DND-41 (cell line): ENCODE measurements at regions not wholly inside any gene's neighbourhood (a gene's known extent, or its start where the extent isn't known, plus 50 kb on each side); places are given as distances from the start of the nearest gene placed in this dataset.

Experiments
- ATAC-seq: fragments of 200-7000 bp; cut with Tn5 transposase; 3 replicates; pipeline ENCODE4 v1.9.1; 2021; ENCODE audit warnings: low read depth; ENCODE audit not compliant: insufficient read depth
- DNase-seq: peaks from one replicate; pipeline ENCODE4 v3.0.0-alpha.2; 2020
- H2AFZ ChIP-seq: 2 replicates; pipeline ENCODE4 v1.6.0; 2012; ENCODE audit warnings: low read depth, low read length
- H3K27ac ChIP-seq: 2 replicates; pipeline ENCODE4 v1.5.1; 2012; ENCODE audit warnings: low read length, inconsistent platforms
- H3K27me3 ChIP-seq: fragments of 200-600 bp; sonication (generic); 2 replicates; pipeline ENCODE4 v1.6.0; 2012; ENCODE audit warnings: low read length, mild to moderate bottlenecking, inconsistent platforms; ENCODE audit not compliant: insufficient read depth, poor library complexity
- H3K36me3 ChIP-seq: 2 replicates; pipeline ENCODE4 v1.5.1; 2012; ENCODE audit warnings: low read length, inconsistent platforms; ENCODE audit not compliant: insufficient read depth
- H3K4me1 ChIP-seq: 2 replicates; pipeline ENCODE4 v1.5.1; 2012; ENCODE audit warnings: mild to moderate bottlenecking, low read length; ENCODE audit not compliant: insufficient read depth
- H3K4me2 ChIP-seq: 2 replicates; pipeline ENCODE4 v1.6.0; 2012; ENCODE audit warnings: mild to moderate bottlenecking, moderate library complexity, low read length, inconsistent platforms; ENCODE audit not compliant: insufficient read depth
- H3K4me3 ChIP-seq, 2 experiments: fragments of 200-600 bp in 1 of 2; shearing (Covaris generic) in 1 of 2; 2 replicates each; pipeline ENCODE4 v1.5.1; 2012 to 2016; ENCODE audit warnings: inconsistent platforms in 2 of 2, low read length in 2 of 2, mild to moderate bottlenecking in 2 of 2, low read depth in 1 of 2, moderate library complexity in 1 of 2
- H3K79me2 ChIP-seq: 2 replicates; pipeline ENCODE4 v1.6.0; 2012; ENCODE audit warnings: low read length, inconsistent platforms; ENCODE audit not compliant: insufficient read depth
- H3K9ac ChIP-seq: 2 replicates; pipeline ENCODE4 v1.6.0; 2012; ENCODE audit warnings: low read depth, mild to moderate bottlenecking, inconsistent platforms, low read length, moderate library complexity
- H3K9me3 ChIP-seq: 2 replicates; pipeline ENCODE4 v1.5.1; 2012; ENCODE audit warnings: low read length, moderate library complexity, mild to moderate bottlenecking, inconsistent platforms; ENCODE audit not compliant: insufficient read depth, severe bottlenecking
- H4K20me1 ChIP-seq: 2 replicates; pipeline ENCODE4 v1.6.0; 2012; ENCODE audit warnings: low read length; ENCODE audit not compliant: insufficient read depth
- CTCF ChIP-seq: IDR thresholded peaks from 2 replicates; pipeline ENCODE4 v1.5.1; 2012; ENCODE audit warnings: borderline replicate concordance, low read length, moderate library complexity, mild to moderate bottlenecking; ENCODE audit not compliant: poor library complexity, severe bottlenecking; ENCODE audit errors: extremely low read depth
- EZH2 ChIP-seq: IDR thresholded peaks from 3 replicates; pipeline ENCODE4 v1.6.1; 2012; ENCODE audit warnings: borderline replicate concordance, low read depth, mild to moderate bottlenecking, moderate library complexity, low read length, inconsistent platforms; ENCODE audit not compliant: severe bottlenecking

DNA sequence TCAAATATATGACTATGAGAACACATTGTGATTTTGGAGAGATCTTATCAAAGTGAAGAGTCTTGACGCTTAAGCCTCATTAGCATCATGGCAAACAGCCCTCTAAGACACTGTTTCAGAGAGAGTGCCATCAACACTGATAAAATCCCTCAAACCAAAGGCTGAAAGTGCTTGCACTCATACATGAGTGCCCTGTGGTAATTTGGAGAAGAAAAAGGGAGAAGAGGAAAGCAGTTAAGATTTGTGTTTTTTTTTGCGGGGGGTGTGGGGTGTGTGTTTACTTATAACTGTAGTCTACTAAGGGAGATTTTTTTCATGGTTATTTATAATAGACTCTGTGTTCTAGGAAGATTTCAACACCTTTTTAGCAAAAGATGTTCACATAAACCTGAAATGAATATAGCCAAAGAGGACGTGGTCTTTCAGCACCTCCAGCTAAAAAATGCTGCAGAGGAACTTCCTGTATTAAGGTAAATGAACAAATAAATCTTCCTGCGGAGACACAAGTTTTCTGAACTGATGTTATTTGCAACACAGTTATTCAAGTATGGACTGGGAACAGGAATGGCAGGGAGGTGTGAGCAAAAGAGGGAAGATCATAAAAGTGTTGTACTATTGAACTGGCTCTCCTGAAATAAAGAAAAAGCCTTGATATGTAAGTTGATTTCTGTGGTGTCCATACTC, 81.9 kb upstream of the TGFBR2 start:
- H3K4me2 ChIP-seq: no peak overlapping the region
- no peak for DNase-seq
- no peak overlapping the region for H3K4me3 ChIP-seq
- H3K36me3 ChIP-seq: no peaks in the 10 kb centered on the region
- no peaks in the 10 kb centered on the region for H4K20me1 ChIP-seq
- ATAC-seq: no peak
- peaks cover 14% of the 10 kb centered on the region for H3K4me1 ChIP-seq
- no peaks in the 10 kb centered on the region for H3K27me3 ChIP-seq
- no peaks in the 10 kb centered on the region for H3K79me2 ChIP-seq
- H2AFZ ChIP-seq: 0 out of 2 replicates have a peak overlapping the region, but pooled peaks have one; percentile 27
- H3K27ac ChIP-seq: peak overlapping the region; percentile 23; the same call in 1 of the 2 replicates
- H3K9me3 ChIP-seq: no peaks in the 10 kb centered on the region
- TF ChIP-seq CTCF: no peak
- no peak overlapping the region for H3K9ac ChIP-seq

- H3K4me2 ChIP-seq: no peak overlapping the region
- H3K9me3 ChIP-seq: no peaks in the 10 kb centered on the region
- H3K9ac ChIP-seq: no peak overlapping the region
- H3K4me1 ChIP-seq: peaks cover 14% of the 10 kb centered on the region
- no peak overlapping the region for H3K4me3 ChIP-seq
- no peak overlapping the region for H2AFZ ChIP-seq
- no peaks in the 10 kb centered on the region for H3K36me3 ChIP-seq
- ATAC-seq: no peak
- H4K20me1 ChIP-seq: no peaks in the 10 kb centered on the region
- no peaks in the 10 kb centered on the region for H3K27me3 ChIP-seq
- H3K27ac ChIP-seq: no peak overlapping the region
- TF ChIP-seq CTCF (no peak), EZH2 (no peak)
- no peaks in the 10 kb centered on the region for H3K79me2 ChIP-seq
- no peak for DNase-seq
These were observed 80.4 kb upstream of the TGFBR2 start for GRCh38 chr3:30526031-30526430.

DNA sequence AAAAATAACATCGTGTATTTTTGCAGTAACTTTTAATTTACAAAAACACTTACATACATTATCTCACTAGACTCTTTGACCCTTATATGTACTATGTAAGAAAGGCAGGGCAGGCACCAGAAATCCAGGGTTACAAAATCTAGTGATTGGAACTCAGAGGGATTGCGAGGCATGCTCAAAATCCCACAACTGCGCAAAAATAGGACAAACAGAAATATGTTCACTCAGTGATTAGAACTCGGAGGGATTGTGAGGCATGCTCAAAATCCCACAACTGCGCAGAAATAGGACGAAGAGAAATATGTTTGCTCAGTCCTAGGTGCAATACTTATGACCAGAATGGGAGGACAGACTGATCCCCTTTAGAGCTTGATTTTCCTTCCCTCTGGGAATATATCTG, 79.2 kb upstream of the TGFBR2 start:
- DNase-seq: no peak
- no peak overlapping the region for H3K4me3 ChIP-seq
- no peaks in the 10 kb centered on the region for H3K36me3 ChIP-seq
- H3K27me3 ChIP-seq: no peaks in the 10 kb centered on the region
- no peak overlapping the region for H3K4me2 ChIP-seq
- H3K9ac ChIP-seq: no peak overlapping the region
- no peaks in the 10 kb centered on the region for H3K9me3 ChIP-seq
- no peak for TF ChIP-seq CTCF
- TF ChIP-seq EZH2: no peak
- H3K4me1 ChIP-seq: peaks cover 14% of the 10 kb centered on the region
- no peak overlapping the region for H2AFZ ChIP-seq
- H4K20me1 ChIP-seq: no peaks in the 10 kb centered on the region
- no peaks in the 10 kb centered on the region for H3K79me2 ChIP-seq
- H3K27ac ChIP-seq: no peak overlapping the region
- no peak for ATAC-seq
